ENCODE measurements at regions not wholly inside any gene's neighbourhood (a gene's known extent, or its start where the extent isn't known, plus 50 kb on each side); places are given as distances from the start of the nearest gene placed in this dataset.

DNA sequence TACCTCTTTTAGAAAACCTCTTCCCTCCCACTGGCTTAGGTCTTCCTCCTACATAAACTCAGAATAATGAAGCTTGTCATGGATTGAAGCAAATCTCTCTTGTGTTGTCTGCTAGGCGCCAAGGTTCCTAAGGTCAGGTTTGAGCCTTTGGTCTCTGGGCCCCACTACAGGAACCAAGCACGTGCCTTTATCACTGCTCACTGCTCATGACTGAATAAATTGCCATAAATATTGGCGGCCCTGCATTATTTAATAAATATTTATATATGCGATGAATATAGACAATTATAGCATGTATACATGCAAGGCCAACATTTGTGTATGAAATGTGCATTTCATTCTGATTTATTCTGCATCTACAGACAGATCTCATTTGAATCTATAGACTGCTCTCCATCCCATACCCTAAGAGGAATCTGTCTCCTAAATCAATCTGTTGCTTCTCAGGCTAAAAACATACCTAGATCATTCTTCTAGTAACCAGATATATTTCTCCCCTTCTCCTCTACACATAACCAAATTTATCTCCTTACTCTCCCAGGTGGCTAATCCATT lies 1717.6 kb upstream of the TENM3 start:
- TF ChIP-seq, protein P1, sequence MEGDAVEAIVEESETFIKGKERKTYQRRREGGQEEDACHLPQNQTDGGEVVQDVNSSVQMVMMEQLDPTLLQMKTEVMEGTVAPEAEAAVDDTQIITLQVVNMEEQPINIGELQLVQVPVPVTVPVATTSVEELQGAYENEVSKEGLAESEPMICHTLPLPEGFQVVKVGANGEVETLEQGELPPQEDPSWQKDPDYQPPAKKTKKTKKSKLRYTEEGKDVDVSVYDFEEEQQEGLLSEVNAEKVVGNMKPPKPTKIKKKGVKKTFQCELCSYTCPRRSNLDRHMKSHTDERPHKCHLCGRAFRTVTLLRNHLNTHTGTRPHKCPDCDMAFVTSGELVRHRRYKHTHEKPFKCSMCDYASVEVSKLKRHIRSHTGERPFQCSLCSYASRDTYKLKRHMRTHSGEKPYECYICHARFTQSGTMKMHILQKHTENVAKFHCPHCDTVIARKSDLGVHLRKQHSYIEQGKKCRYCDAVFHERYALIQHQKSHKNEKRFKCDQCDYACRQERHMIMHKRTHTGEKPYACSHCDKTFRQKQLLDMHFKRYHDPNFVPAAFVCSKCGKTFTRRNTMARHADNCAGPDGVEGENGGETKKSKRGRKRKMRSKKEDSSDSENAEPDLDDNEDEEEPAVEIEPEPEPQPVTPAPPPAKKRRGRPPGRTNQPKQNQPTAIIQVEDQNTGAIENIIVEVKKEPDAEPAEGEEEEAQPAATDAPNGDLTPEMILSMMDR (conservative IDR thresholded peaks at IDR 0.05; ENCODE audit: low read depth, low read length), result no peak
- TF ChIP-seq EZH2 (IDR thresholded peaks at IDR 0.05; ENCODE audit: borderline replicate concordance, low read depth, low read length, poor library complexity, severe bottlenecking), result no peak
